ENCODE measurements at regions not wholly inside any gene's neighbourhood (a gene's known extent, or its start where the extent isn't known, plus 50 kb on each side); places are given as distances from the start of the nearest gene placed in this dataset.

- no peak for TF ChIP-seq FOXM1 (IDR thresholded peaks at IDR 0.05; ENCODE audit: borderline replicate concordance)
- no peak for TF ChIP-seq BHLHE40 (IDR thresholded peaks at IDR 0.05; ENCODE audit: borderline replicate concordance)
- no peak for TF ChIP-seq SUZ12 (IDR thresholded peaks at IDR 0.05)
- no peak for TF ChIP-seq SP1 (IDR thresholded peaks at IDR 0.05)
- TF ChIP-seq FOXA1 (IDR thresholded peaks at IDR 0.05), result no peak
- no peak for TF ChIP-seq CTBP1 (IDR thresholded peaks at IDR 0.05; ENCODE audit: borderline replicate concordance)
- no peak for TF ChIP-seq ZNF384 (IDR thresholded peaks at IDR 0.05)
- TF ChIP-seq TARDBP (IDR thresholded peaks at IDR 0.05), result no peak
- no peak for TF ChIP-seq HDGF (IDR thresholded peaks at IDR 0.05; ENCODE audit: borderline replicate concordance)
- no peak for TF ChIP-seq ELF4 (IDR thresholded peaks at IDR 0.05)
- no peak for TF ChIP-seq FOXK2 (IDR thresholded peaks at IDR 0.05)
- TF ChIP-seq L3MBTL2 (conservative IDR thresholded peaks at IDR 0.05), result no peak
- TF ChIP-seq NFRKB (IDR thresholded peaks at IDR 0.05), result no peak
Observed at GRCh38 chr16:65312795-65313194, 190.9 kb upstream of the CDH11 start.

Measured in HEK293T (cell line).